ENCODE measurements at regions not wholly inside any gene's neighbourhood (a gene's known extent, or its start where the extent isn't known, plus 50 kb on each side); places are given as distances from the start of the nearest gene placed in this dataset.

- no peak overlapping the region for H3K4me3 ChIP-seq (replicated peaks in 1 of 3; ENCODE audit: low read depth in 2 of 3, low read length in 3 of 3)
- no peaks in the 10 kb centered on the region for H3K79me2 ChIP-seq (ENCODE audit: insufficient read depth, low read length)
- intact Hi-C loops (cut with micrococcal nuclease): no loop called here
- H2AFZ ChIP-seq (ENCODE audit: insufficient read depth, low read depth, low read length, poor library complexity, severe bottlenecking): no peak overlapping the region
- no peaks in the 10 kb centered on the region for H4K20me1 ChIP-seq (ENCODE audit: insufficient read depth, low read length)
- no peak for TF ChIP-seq CTCF (IDR thresholded peaks at IDR 0.05)
- no peaks in the 10 kb centered on the region for H3K4me1 ChIP-seq (ENCODE audit: control insufficient read depth in 1 of 2, insufficient read depth in 2 of 2, low read length in 2 of 2)
- H3K27me3 ChIP-seq (ENCODE audit: control insufficient read depth in 2 of 2, insufficient read depth in 2 of 2, low read length in 2 of 2): no peaks in the 10 kb centered on the region
- no peaks in the 10 kb centered on the region for H3K9me3 ChIP-seq (replicated peaks in 1 of 2; ENCODE audit: control insufficient read depth in 1 of 2, insufficient read depth in 1 of 2, low read length in 2 of 2)
- H3K27ac ChIP-seq (ENCODE audit: low read depth in 1 of 2, low read length in 2 of 2): no peak overlapping the region
- no peak overlapping the region for H3K4me3 Mint-ChIP-seq
- H3K27ac Mint-ChIP-seq: no peak overlapping the region
- H3K27me3 Mint-ChIP-seq (ENCODE audit: low read depth in 3 of 3): peaks cover 0 to 3% (median 2%) of the 10 kb centered on the region in 3 donors
- 73% methylated on average over 3 of the region's 4 CpGs for WGBS (ENCODE audit: insufficient coverage)
- H3K36me3 Mint-ChIP-seq: no peaks in the 10 kb centered on the region
- peaks cover 2 to 17% (median 3%) of the 10 kb centered on the region in 7 donors for H3K9me3 Mint-ChIP-seq
- H3K4me1 Mint-ChIP-seq: no peaks in the 10 kb centered on the region
- no peak for DNase-seq
- no peaks in the 10 kb centered on the region for H3K36me3 ChIP-seq (replicated peaks in 1 of 2; ENCODE audit: control insufficient read depth in 1 of 2, insufficient read depth in 2 of 2, low read length in 2 of 2)
- no peak overlapping the region for H3K4me2 ChIP-seq (replicated peaks; ENCODE audit: extremely low read depth, low read length, poor library complexity, severe bottlenecking)
- no peak overlapping the region for H3K9ac ChIP-seq (ENCODE audit: insufficient read depth, low read length, poor library complexity, severe bottlenecking)
Measured at GRCh38 chr12:115023279-115024265, 339.6 kb upstream of the TBX3 start.

- TF ChIP-seq CTCF (IDR thresholded peaks at IDR 0.05): no peak
- no peaks in the 10 kb centered on the region for H3K36me3 Mint-ChIP-seq
- H3K4me1 ChIP-seq (ENCODE audit: control insufficient read depth in 1 of 2, insufficient read depth in 2 of 2, low read length in 2 of 2): no peaks in the 10 kb centered on the region
- H3K79me2 ChIP-seq (ENCODE audit: insufficient read depth, low read length): no peaks in the 10 kb centered on the region
- H3K27me3 ChIP-seq (ENCODE audit: control insufficient read depth in 2 of 2, insufficient read depth in 2 of 2, low read length in 2 of 2): no peaks in the 10 kb centered on the region
- intact Hi-C loops (cut with micrococcal nuclease): no loop called here
- H3K9me3 ChIP-seq (replicated peaks in 1 of 2; ENCODE audit: control insufficient read depth in 1 of 2, insufficient read depth in 1 of 2, low read length in 2 of 2): no peaks in the 10 kb centered on the region
- no peak overlapping the region for H3K9ac ChIP-seq (ENCODE audit: insufficient read depth, low read length, poor library complexity, severe bottlenecking)
- no peak for DNase-seq
- H3K4me2 ChIP-seq (replicated peaks; ENCODE audit: extremely low read depth, low read length, poor library complexity, severe bottlenecking): no peak overlapping the region
- peaks cover 0 to 3% (median 0%) of the 10 kb centered on the region in 3 donors for H3K27me3 Mint-ChIP-seq (ENCODE audit: low read depth in 3 of 3)
- no peaks in the 10 kb centered on the region for H3K4me1 Mint-ChIP-seq
- no peak overlapping the region for H2AFZ ChIP-seq (ENCODE audit: insufficient read depth, low read depth, low read length, poor library complexity, severe bottlenecking)
- H3K36me3 ChIP-seq (replicated peaks in 1 of 2; ENCODE audit: control insufficient read depth in 1 of 2, insufficient read depth in 2 of 2, low read length in 2 of 2): no peaks in the 10 kb centered on the region
- no peak overlapping the region for H3K27ac Mint-ChIP-seq
- no peaks in the 10 kb centered on the region for H4K20me1 ChIP-seq (ENCODE audit: insufficient read depth, low read length)
- no peak overlapping the region for H3K4me3 Mint-ChIP-seq
- H3K9me3 Mint-ChIP-seq: peaks cover 0 to 12% (median 4%) of the 10 kb centered on the region in 7 donors
- H3K27ac ChIP-seq (ENCODE audit: low read depth in 1 of 2, low read length in 2 of 2): no peak overlapping the region
- H3K4me3 ChIP-seq (replicated peaks in 1 of 3; ENCODE audit: low read depth in 2 of 3, low read length in 3 of 3): no peak overlapping the region
Measured at GRCh38 chr12:115020091-115020490, 336.1 kb upstream of the TBX3 start.
